GM13976 (cell line): ENCODE measurements at regions not wholly inside any gene's neighbourhood (a gene's known extent, or its start where the extent isn't known, plus 50 kb on each side); places are given as distances from the start of the nearest gene placed in this dataset.
"Not testable (repeated sequence)": the region's sequence is repeated elsewhere in the genome, so short reads cannot be mapped to it uniquely, and the experiment has no call there.

Experiments
- DNase-seq: peaks from one replicate; pipeline ENCODE4 v3.0.0; 2012; ENCODE audit warnings: low spot score
- CTCF ChIP-seq: IDR thresholded peaks from 2 replicates; pipeline ENCODE4 v1.5.1; 2012; ENCODE audit warnings: borderline replicate concordance, mild to moderate bottlenecking; ENCODE audit not compliant: insufficient read depth; ENCODE audit errors: extremely low read depth, missing control alignments, control extremely low read depth
- in situ Hi-C: fragments of 300-500 bp; cut with MboI; formaldehyde crosslinking; loops from one replicate; pipeline ENCODE4 v1.12.0; 2022; ENCODE audit warnings: low sequenced_read_pairs, mixed read lengths, inconsistent platforms; ENCODE audit not compliant: unreplicated experiment

DNA sequence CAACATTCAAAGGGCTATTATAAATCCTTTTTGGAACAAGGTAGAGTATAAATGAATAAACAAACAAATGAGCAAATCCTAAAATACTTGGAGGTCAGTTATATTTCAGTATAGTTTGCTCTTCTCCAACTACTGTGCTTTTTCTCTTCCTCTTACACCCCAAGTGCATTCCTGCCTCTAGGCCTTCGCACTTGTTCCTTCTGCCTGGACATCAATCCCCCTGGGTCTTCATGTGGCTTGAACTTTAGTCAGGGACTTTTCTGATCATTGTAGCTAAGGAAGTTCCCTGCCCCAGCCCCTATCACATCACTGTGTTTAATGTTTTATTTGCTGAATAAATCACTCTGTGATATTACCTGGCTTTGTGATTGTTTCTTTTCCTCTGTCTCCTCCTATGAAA, 418.2 kb upstream of the HNRNPA3 start:
- in situ Hi-C loops: no loop called here
- DNase-seq: no peak
- TF ChIP-seq CTCF: no peak

- DNase-seq: no peak
- in situ Hi-C loops: no loop called here
- TF ChIP-seq CTCF: no peak
Measured at GRCh38 chr2:176795823-176796222, 416.8 kb upstream of the HNRNPA3 start.

- in situ Hi-C loops, DNase-seq: not testable (repeated sequence)
Measured at GRCh38 chr2:176796677-176797076, 415.9 kb upstream of the HNRNPA3 start.

DNA sequence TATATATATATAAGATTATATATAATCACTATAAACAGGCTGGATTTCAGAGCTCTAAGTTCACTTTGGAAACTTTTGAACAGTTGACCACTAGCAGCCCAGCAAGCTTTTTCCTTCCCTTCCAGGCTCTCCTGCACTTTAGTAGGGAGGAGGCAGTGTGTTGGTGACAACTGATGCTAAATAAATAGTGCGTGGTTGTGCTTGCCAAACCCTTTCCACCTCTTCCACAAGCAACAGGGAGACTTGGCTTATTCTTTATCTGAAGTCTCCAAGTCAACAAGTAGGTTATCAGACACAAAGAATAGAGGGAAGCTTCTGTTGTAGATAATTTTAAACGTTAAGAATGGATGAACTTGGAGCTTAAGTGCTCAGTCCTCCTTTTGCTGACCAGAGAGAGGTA, 408.2 kb upstream of the HNRNPA3 start:
- DNase-seq: no peak
- no peak for TF ChIP-seq CTCF
- in situ Hi-C loops: loop anchor here (25.0 kb wide), 1 partner anchor 667 kb away; the partner anchor contains the start of gene HOXD8

GRCh38 chr2:176805345-176805744, 407.2 kb upstream of the HNRNPA3 start:
- no peak for DNase-seq
- in situ Hi-C loops: loop anchor here (25.0 kb wide), 1 partner anchor 668 kb away; the partner anchor contains the start of gene HOXD8
- no peak for TF ChIP-seq CTCF

DNA sequence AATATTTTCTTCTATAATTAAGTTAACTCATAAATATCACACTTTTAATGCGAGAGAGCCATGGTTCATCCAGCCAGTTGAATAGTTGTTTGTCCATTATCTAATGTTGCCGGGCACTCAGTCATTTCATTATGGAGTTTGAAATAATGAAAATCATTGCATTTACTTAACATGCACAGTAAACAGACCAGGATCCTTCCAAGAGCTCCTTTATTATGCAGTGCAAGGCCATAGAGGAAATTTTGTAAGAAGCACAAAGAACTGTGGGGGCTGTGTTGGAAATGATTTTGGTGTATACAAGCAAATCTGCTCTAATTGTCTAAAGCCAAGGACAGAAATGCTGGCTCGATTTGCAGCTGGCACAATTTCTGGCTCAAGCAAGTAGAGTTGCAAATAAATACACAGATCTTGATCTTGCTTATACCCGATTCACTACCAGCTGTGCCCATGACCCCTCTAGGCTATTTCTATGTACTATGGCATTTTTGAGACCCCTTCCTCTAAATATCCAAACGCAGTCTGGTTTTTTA, 400.3 kb upstream of the HNRNPA3 start:
- no peak for DNase-seq
- in situ Hi-C loops: loop anchor here (25.0 kb wide), 1 partner anchor 675 kb away; the partner anchor contains the start of gene HOXD8
- TF ChIP-seq CTCF: no peak

DNA sequence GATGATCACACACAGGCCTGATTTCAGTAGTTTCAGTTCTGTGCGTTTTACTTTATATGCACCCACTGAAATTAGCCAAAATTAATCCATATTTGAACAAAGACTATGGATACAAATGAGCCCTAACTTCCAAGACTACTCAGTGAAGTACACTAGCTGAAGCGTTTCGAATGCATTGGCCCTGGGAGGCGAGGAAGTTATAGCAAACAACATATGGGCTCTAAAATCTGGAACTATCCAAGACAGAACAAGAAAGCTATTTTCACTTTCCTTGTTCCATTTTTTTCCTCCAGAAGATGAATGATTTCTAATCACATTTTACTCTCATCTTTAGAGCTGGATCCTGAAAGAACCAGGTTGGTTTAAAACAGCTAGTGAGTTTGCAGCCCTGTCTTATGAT, 399.4 kb upstream of the HNRNPA3 start:
- in situ Hi-C loops: loop anchor here (25.0 kb wide), 1 partner anchor 676 kb away; the partner anchor contains the start of gene HOXD8
- no peak for DNase-seq
- TF ChIP-seq CTCF: no peak
